HG03354 (cell line): ENCODE measurements at regions not wholly inside any gene's neighbourhood (a gene's known extent, or its start where the extent isn't known, plus 50 kb on each side); places are given as distances from the start of the nearest gene placed in this dataset.
"Not testable (repeated sequence)": the region's sequence is repeated elsewhere in the genome, so short reads cannot be mapped to it uniquely, and the experiment has no call there.

Experiments
- ATAC-seq: cut with Tn5 transposase; IDR thresholded peaks from one replicate; pipeline ENCODE4 v1.9.1; 2021; ENCODE audit warnings: mild to moderate bottlenecking; ENCODE audit not compliant: unreplicated experiment, poor library complexity, severe bottlenecking

GRCh38 chr17:31752584-31752983 is 106.5 kb downstream of the COPRS start:
- no peak for ATAC-seq

- no peak for ATAC-seq
These were observed 108.5 kb downstream of the COPRS start for GRCh38 chr17:31750578-31750977.

- no peak for ATAC-seq
These were observed 110.2 kb downstream of the COPRS start for GRCh38 chr17:31748881-31749280.

GRCh38 chr17:31746884-31747495 is 112.1 kb downstream of the COPRS start:
- ATAC-seq, result no peak

- no peak for ATAC-seq
These were observed 113.0 kb downstream of the COPRS start for GRCh38 chr17:31745964-31746600.

- ATAC-seq, result no peak
These were observed 114.5 kb downstream of the COPRS start for GRCh38 chr17:31744511-31744951.

- ATAC-seq, result no peak
These were observed 115.2 kb downstream of the COPRS start for GRCh38 chr17:31743797-31744196.

GRCh38 chr17:31741371-31741770 is 117.7 kb downstream of the COPRS start:
- no peak for ATAC-seq

- no peak for ATAC-seq
These were observed 118.4 kb downstream of the COPRS start for GRCh38 chr17:31740611-31741082.

GRCh38 chr17:31738996-31739699 is 119.9 kb downstream of the COPRS start:
- no peak for ATAC-seq

- ATAC-seq, result no peak
These were observed 120.6 kb downstream of the COPRS start for GRCh38 chr17:31738488-31738887.

- no peak for ATAC-seq
These were observed 121.0 kb downstream of the COPRS start for GRCh38 chr17:31738067-31738466.

GRCh38 chr17:31736855-31737625 is 122.0 kb downstream of the COPRS start:
- ATAC-seq, result no peak

GRCh38 chr17:31733326-31733725 is 125.7 kb downstream of the COPRS start:
- ATAC-seq, result no peak

GRCh38 chr17:31731585-31732154 is 127.4 kb downstream of the COPRS start:
- ATAC-seq, result not testable (repeated sequence)

- no peak for ATAC-seq
These were observed 127.9 kb downstream of the COPRS start for GRCh38 chr17:31731118-31731517.

- ATAC-seq, result no peak
These were observed 132.0 kb downstream of the COPRS start for GRCh38 chr17:31726980-31727427.

- no peak for ATAC-seq
These were observed 134.4 kb downstream of the COPRS start for GRCh38 chr17:31724619-31725018.

GRCh38 chr17:31724026-31724425 is 135.0 kb downstream of the COPRS start:
- ATAC-seq, result no peak
